Ovary (tissue), 3 donors: ENCODE measurements at regions not wholly inside any gene's neighbourhood (a gene's known extent, or its start where the extent isn't known, plus 50 kb on each side); places are given as distances from the start of the nearest gene placed in this dataset.

ENCODE experiments used
- CTCF ChIP-seq, 3 donors: fragments of 450-650 bp in 2 of 3; fragments of 200-600 bp in 1 of 3; IDR thresholded peaks; one replicate each; pipeline versions ENCODE4 v1.5.1 to v1.8.0; 2016 to 2022; ENCODE audit warnings: antibody characterized with exemption in 3 of 3, mild to moderate bottlenecking in 1 of 3
- EP300 ChIP-seq: sonication (generic); formaldehyde crosslinking; IDR thresholded peaks from one replicate; pipeline ENCODE4 v1.6.1; 2017; ENCODE audit warnings: antibody characterized with exemption
- POLR2A ChIP-seq: fragments of 450-650 bp; IDR thresholded peaks from one replicate; pipeline ENCODE4 v1.6.1; 2017; ENCODE audit warnings: antibody characterized with exemption, mild to moderate bottlenecking, moderate library complexity
- donor health status: DM: no; HTN: no; CAD: no.

DNA sequence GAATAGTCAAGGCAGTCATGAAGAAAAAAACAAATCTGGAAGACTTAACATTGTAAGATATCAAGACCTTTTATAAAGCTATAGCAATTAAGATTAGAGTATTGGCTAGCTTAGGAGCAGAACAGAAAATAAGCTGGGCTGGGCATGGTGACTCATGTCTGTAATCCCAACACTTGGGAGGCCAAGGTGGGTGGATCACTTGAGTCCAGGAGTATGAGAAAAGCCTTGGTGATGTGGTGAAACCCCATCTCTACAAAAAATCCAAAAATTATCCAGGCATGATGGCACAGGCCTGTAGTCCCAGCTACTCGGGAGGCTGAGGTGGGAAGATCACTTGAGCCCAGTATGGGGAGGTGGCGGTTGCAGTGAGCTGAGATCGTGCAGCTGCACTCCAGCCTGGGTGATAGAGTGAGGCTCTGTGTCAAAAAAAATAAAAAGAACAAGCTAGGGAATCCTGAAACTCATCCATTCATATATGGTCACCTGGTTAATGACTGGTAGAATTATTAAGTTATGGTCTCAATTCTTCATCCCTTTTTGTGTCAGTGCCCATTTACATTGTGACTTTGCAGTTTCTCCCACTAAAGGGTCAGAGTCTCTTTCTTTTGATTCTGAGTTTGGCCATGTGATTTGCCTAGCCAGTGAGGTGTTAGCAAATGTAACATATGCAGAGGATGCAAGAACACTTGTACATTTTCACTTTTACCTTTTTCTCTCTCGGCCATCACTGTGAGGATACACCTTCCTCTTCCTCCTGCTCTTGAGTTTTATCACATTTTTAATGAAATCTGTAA is 144.6 kb upstream of the SGCD start:
- TF ChIP-seq POLR2A (no peak), CTCF (IDR thresholded peaks at IDR 0.05) (no peak), EP300 (no peak)
